Right lobe of liver (tissue), 6 donors: ENCODE measurements at regions not wholly inside any gene's neighbourhood (a gene's known extent, or its start where the extent isn't known, plus 50 kb on each side); places are given as distances from the start of the nearest gene placed in this dataset.

Experiments
- ATAC-seq, 4 donors: fragments of 200-7000 bp; cut with Tn5 transposase; one replicate each; pipeline ENCODE4 v1.9.1; 2020; ENCODE audit warnings: mild to moderate bottlenecking in 4 of 4, moderate library complexity in 4 of 4
- DNase-seq, 3 donors: peaks; one replicate each; pipeline ENCODE4 v3.0.0-alpha.2; 2020
- H3K27ac ChIP-seq, 3 donors: fragments of 200-600 bp; one replicate each; pipeline ENCODE4 v1.8.0; 2022
- H3K27me3 ChIP-seq, 2 donors: fragments of 200-600 bp; one replicate each; pipeline ENCODE4 v1.8.0; 2022
- H3K36me3 ChIP-seq, 4 donors: fragments of 200-600 bp; sonication (generic) in 1 of 4; one replicate each; pipeline versions ENCODE4 v1.5.1 to v1.8.0; 2017 to 2022; ENCODE audit warnings: control low read depth in 1 of 4
- H3K4me1 ChIP-seq, 4 donors: fragments of 200-600 bp; sonication (generic) in 1 of 4; one replicate each; pipeline versions ENCODE4 v1.5.1 to v1.8.0; 2017 to 2022; ENCODE audit warnings: control low read depth in 1 of 4
- H3K4me3 ChIP-seq, 3 donors: fragments of 200-600 bp; one replicate each; pipeline ENCODE4 v1.8.0; 2022
- H3K9me3 ChIP-seq, 4 donors: fragments of 200-600 bp; sonication (generic) in 1 of 4; one replicate each; pipeline versions ENCODE4 v1.5.1 to v1.8.0; 2017 to 2022; ENCODE audit warnings: control low read depth in 1 of 4
- POLR2A ChIP-seq: fragments of 450-650 bp; IDR thresholded peaks from one replicate; pipeline ENCODE4 v1.6.1; 2017; ENCODE audit warnings: antibody characterized with exemption, mild to moderate bottlenecking
- WGBS: methylation state at CpG from one replicate; pipeline ENCODE4 v1.1.6; 2018; ENCODE audit warnings: low coverage, low lambda C conversion rate; ENCODE audit not compliant: insufficient coverage; ENCODE audit errors: missing lambda C conversion rate; 5-methylcytosine and 5-hydroxymethylcytosine counted together
- intact Hi-C, 2 donors: fragments of 100-400 bp; cut with DNase I; formaldehyde crosslinking; loops; one replicate each; pipeline versions ENCODE4 v1.11.2 to v1.14.1; 2022
- TF ChIP-seq, protein P1 (sequence below), 4 donors: fragments of 200-600 bp in 3 of 4; fragments of 450-650 bp in 1 of 4; IDR thresholded peaks; one replicate each; pipeline versions ENCODE4 v1.5.1 to v1.8.0; 2016 to 2022; ENCODE audit warnings: antibody characterized with exemption in 4 of 4, mild to moderate bottlenecking in 2 of 4
- donor health status: DM: no; HTN: yes; CAD: no.
- donor health status: DM: no; HTN: no; CAD: no.
- donor health status: DM: no; HTN: no; CAD: no.
- donor health status: DM: no; HTN: yes; CAD: no.
- donor health status: DM: no; HTN: yes; CAD: no.

DNA sequence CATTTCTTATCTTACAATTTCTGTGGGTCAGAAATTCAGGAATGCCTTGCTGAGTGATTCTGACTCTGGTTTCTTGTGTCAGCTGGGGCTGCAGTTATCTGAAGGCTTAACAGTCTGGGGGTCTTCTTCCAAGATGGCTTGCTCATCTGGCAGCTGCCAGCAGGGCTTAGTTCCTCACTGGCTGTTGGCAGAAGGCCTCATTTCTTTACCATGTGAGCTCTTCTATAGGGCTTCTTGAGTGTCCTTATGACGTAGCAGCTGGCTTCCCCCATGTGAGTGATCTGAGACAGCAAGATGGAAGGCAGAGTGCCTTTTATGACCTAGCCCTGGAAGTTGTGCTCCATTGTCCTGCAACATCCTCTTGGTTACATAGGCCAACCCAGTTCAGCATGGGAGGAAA is 82.0 kb upstream of the PDZRN3 start:
- Histone ChIP-seq H3K36me3 (no peaks in the 10 kb centered on the region), H3K9me3 (no peaks in the 10 kb centered on the region), H3K4me1 (no peaks in the 10 kb centered on the region), H3K27me3 (no peaks in the 10 kb centered on the region), H3K4me3 (no peak overlapping the region), H3K27ac (no peak overlapping the region)
- intact Hi-C loops = no loop called here
- DNase-seq (no peak), ATAC-seq (no peak)
- TF ChIP-seq, protein P1, sequence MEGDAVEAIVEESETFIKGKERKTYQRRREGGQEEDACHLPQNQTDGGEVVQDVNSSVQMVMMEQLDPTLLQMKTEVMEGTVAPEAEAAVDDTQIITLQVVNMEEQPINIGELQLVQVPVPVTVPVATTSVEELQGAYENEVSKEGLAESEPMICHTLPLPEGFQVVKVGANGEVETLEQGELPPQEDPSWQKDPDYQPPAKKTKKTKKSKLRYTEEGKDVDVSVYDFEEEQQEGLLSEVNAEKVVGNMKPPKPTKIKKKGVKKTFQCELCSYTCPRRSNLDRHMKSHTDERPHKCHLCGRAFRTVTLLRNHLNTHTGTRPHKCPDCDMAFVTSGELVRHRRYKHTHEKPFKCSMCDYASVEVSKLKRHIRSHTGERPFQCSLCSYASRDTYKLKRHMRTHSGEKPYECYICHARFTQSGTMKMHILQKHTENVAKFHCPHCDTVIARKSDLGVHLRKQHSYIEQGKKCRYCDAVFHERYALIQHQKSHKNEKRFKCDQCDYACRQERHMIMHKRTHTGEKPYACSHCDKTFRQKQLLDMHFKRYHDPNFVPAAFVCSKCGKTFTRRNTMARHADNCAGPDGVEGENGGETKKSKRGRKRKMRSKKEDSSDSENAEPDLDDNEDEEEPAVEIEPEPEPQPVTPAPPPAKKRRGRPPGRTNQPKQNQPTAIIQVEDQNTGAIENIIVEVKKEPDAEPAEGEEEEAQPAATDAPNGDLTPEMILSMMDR (IDR thresholded peaks at IDR 0.05) = no peak
- no peak for TF ChIP-seq POLR2A
- WGBS = no CpG with 5 or more reads among the region's 1 CpG

DNA sequence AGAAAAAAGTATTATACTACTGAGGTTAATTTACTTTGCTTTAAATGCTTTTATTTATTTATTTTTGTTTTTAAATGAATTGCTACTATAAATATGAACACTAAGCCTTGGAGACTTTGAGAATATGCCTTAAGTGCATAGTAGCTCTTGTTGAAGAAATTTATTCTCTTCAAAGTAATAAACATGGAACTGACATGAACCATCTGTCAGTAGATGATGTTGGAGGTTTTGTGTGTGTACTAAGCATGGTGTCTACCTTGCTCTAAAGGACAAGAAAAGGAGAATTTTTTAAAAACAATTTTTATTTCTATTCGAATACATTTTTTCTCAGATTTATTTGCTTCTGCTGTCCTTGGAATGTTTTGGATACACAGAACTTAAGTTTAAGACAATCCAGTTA is 81.1 kb upstream of the PDZRN3 start:
- ATAC-seq = no peak
- intact Hi-C loops = no loop called here
- 31% methylated on average over 1 of the region's 1 CpG for WGBS
- DNase-seq = no peak
- H3K36me3 ChIP-seq = no peaks in the 10 kb centered on the region
- no peaks in the 10 kb centered on the region for H3K27me3 ChIP-seq
- no peaks in the 10 kb centered on the region for H3K4me1 ChIP-seq
- H3K9me3 ChIP-seq = no peaks in the 10 kb centered on the region
- TF ChIP-seq POLR2A = no peak
- TF ChIP-seq, protein P1 (IDR thresholded peaks at IDR 0.05) = no peak
- no peak overlapping the region for H3K4me3 ChIP-seq
- H3K27ac ChIP-seq = no peak overlapping the region

DNA sequence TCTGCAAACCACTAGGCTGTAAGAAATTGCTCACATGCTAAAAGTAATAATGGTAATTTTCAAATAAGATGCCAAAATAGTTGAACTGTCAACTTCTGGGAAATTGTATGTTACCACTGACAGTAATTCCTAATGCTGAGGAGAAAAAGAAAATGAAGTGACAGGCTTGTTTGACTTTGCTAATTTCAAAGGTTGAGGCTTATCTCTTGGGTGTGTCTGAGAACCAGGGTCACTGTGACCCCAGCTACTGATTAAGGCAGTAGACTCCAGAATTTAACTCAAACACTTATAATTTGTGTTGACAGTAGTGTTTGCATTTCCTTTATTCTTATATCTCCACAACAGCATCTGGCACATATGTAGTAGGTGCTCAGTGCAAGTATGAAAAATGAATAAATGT is 74.6 kb upstream of the PDZRN3 start:
- ATAC-seq = no peak

DNA sequence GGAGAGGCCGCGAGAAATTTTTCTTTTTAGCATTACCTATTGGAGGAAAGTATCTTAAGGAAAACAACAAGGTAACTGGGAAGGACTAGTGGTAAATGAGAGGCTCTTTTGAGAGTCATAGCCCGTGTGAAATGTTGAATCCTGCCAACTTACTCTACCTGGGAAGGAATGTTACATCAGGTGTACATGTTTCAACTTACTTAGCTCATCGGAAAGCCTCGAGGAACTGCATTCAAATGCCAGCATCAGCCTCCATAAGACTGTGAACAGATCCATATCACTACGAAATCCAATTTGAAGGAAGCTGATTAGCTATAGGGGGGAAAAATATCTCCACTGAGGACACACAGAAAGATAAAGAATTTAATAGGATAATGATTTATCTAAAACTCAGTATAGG is 72.3 kb upstream of the PDZRN3 start:
- no peak for TF ChIP-seq POLR2A
- TF ChIP-seq, protein P1 (IDR thresholded peaks at IDR 0.05) = no peak
- Histone ChIP-seq H3K27ac (no peak overlapping the region), H3K9me3 (no peaks in the 10 kb centered on the region), H3K27me3 (no peaks in the 10 kb centered on the region), H3K4me1 (no peaks in the 10 kb centered on the region), H3K36me3 (no peaks in the 10 kb centered on the region), H3K4me3 (no peak overlapping the region)
- DNase-seq (no peak), ATAC-seq (no peak)
- 43% methylated on average over 6 of the region's 6 CpGs for WGBS
- intact Hi-C loops = no loop called here

More for the DNA sequence above, 74.6 kb upstream of the PDZRN3 start:
- DNase-seq = no peak
- Histone ChIP-seq H3K27ac (no peak overlapping the region), H3K4me1 (no peaks in the 10 kb centered on the region), H3K4me3 (no peak overlapping the region), H3K27me3 (no peaks in the 10 kb centered on the region), H3K36me3 (no peaks in the 10 kb centered on the region), H3K9me3 (no peaks in the 10 kb centered on the region)
- TF ChIP-seq, protein P1 (IDR thresholded peaks at IDR 0.05) = no peak
- TF ChIP-seq POLR2A = no peak
- intact Hi-C loops = no loop called here

DNA sequence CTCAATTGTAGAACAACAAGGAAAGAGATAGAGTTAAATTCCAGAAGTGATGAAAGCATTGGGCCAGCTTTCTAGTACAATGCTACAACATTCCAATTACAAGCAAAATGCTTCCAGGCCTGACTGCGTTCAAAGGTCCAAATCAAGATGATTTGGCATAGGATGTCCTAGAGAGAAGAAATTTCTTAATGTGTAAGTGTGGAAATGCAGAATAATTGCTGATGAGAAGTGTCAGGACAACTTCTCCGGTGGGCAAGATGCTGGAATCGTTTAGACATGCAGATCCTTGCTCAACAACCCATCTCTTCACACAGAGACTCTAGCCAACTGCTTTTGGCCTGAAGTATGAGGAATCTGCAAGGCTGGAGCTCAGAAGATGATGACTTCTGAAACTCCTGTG is 71.1 kb upstream of the PDZRN3 start:
- intact Hi-C loops = no loop called here

More for the DNA sequence above, 71.1 kb upstream of the PDZRN3 start:
- ATAC-seq = no peak
- TF ChIP-seq, protein P1 (IDR thresholded peaks at IDR 0.05) = no peak
- TF ChIP-seq POLR2A = no peak
- H3K27me3 ChIP-seq = no peaks in the 10 kb centered on the region
- DNase-seq = no peak
- no peaks in the 10 kb centered on the region for H3K9me3 ChIP-seq
- H3K4me1 ChIP-seq = no peaks in the 10 kb centered on the region
- H3K27ac ChIP-seq = no peak overlapping the region
- H3K4me3 ChIP-seq = no peak overlapping the region
- H3K36me3 ChIP-seq = no peaks in the 10 kb centered on the region
- WGBS = 48% methylated on average over 3 of the region's 3 CpGs
